ENCODE measurements at regions not wholly inside any gene's neighbourhood (a gene's known extent, or its start where the extent isn't known, plus 50 kb on each side); places are given as distances from the start of the nearest gene placed in this dataset.

DNA sequence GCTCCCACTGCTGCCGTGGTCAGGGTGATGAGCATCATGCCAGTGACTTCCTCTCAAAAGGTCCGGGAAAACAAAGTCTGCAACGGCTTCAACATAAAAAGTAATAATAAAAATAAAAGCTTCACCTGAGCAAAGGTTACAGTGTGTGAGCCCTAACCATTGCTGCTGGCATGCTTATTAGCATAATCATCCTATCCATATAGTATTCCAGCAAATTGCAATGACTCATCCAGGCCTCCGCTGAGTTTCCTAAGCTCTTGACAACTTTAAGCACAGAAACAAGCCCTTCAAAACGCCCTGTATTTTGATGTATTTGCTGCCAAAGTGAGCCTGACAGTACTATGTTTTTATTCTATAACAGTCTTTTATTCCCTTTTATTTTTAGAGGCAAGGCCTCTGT is 100.5 kb downstream of the AASDH start:
- H3K4me1 ChIP-seq (ENCODE audit: control insufficient read depth, insufficient read depth, low read length) = no peaks in the 10 kb centered on the region
- no peak for DNase-seq
- H3K27ac ChIP-seq (ENCODE audit: low read length) = no peak overlapping the region
- no peak overlapping the region for H3K4me3 ChIP-seq (ENCODE audit: low read length)
- H3K36me3 ChIP-seq (ENCODE audit: control insufficient read depth, insufficient read depth, low read length) = no peaks in the 10 kb centered on the region
- no CpG with 5 or more reads among the region's 5 CpGs for WGBS (ENCODE audit: insufficient coverage)
- no peaks in the 10 kb centered on the region for H3K9me3 ChIP-seq (replicated peaks; ENCODE audit: control insufficient read depth, low read depth, low read length)
- no peaks in the 10 kb centered on the region for H3K27me3 ChIP-seq (ENCODE audit: control insufficient read depth, insufficient read depth, low read length)

DNA sequence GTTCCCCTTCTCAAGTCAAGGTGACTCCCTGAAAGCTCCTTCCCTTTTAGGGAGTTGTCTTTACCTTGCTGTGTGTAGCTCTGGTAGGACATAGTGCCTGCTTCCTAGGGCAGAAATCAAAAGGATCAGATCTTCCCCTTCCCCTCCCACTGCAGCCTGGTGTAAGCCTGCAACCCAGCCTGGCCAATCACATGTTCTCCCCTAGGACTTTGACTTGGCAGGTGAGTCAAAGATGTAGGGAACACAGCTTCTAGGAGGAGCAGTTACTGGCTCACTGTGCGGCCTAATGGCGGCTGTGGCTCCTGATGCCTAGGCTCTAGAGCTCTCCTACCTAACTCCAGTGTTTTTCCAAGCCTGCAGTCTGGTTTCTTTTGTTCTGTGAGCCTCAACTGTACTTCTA is 103.9 kb downstream of the AASDH start:
- H3K27me3 ChIP-seq (ENCODE audit: control insufficient read depth, insufficient read depth, low read length) = no peaks in the 10 kb centered on the region
- H3K36me3 ChIP-seq (ENCODE audit: control insufficient read depth, insufficient read depth, low read length) = no peaks in the 10 kb centered on the region
- H3K4me3 ChIP-seq (ENCODE audit: low read length) = no peak overlapping the region
- no peak for DNase-seq
- H3K27ac ChIP-seq (ENCODE audit: low read length) = no peak overlapping the region
- WGBS (ENCODE audit: insufficient coverage) = no CpG with 5 or more reads among the region's 2 CpGs
- H3K9me3 ChIP-seq (replicated peaks; ENCODE audit: control insufficient read depth, low read depth, low read length) = no peaks in the 10 kb centered on the region
- no peaks in the 10 kb centered on the region for H3K4me1 ChIP-seq (ENCODE audit: control insufficient read depth, insufficient read depth, low read length)

DNA sequence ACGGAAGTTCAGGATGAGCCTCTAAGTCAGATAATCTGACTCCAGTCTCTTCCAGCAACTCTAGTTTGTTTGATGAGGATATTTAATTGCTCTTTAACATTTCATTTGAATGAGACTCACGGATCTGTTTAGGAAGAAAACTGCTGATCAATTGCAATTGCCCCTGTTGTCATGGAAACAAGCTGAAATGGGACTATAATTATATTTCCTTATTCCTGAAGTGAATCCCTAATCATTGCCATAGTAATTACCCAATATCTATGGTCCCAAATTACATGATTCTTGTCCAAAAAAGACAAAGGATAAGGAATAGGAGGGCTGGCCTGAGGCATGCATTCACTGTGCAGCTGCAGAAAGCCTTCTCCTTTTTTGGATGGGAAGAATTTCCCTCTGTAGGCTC is 105.3 kb downstream of the AASDH start:
- Histone ChIP-seq H3K4me3 (ENCODE audit: low read length) (no peak overlapping the region), H3K36me3 (ENCODE audit: control insufficient read depth, insufficient read depth, low read length) (no peaks in the 10 kb centered on the region), H3K27ac (ENCODE audit: low read length) (no peak overlapping the region), H3K9me3 (replicated peaks; ENCODE audit: control insufficient read depth, low read depth, low read length) (no peaks in the 10 kb centered on the region), H3K4me1 (ENCODE audit: control insufficient read depth, insufficient read depth, low read length) (no peaks in the 10 kb centered on the region), H3K27me3 (ENCODE audit: control insufficient read depth, insufficient read depth, low read length) (no peaks in the 10 kb centered on the region)
- no CpG with 5 or more reads among the region's 2 CpGs for WGBS (ENCODE audit: insufficient coverage)
- DNase-seq = no peak

DNA sequence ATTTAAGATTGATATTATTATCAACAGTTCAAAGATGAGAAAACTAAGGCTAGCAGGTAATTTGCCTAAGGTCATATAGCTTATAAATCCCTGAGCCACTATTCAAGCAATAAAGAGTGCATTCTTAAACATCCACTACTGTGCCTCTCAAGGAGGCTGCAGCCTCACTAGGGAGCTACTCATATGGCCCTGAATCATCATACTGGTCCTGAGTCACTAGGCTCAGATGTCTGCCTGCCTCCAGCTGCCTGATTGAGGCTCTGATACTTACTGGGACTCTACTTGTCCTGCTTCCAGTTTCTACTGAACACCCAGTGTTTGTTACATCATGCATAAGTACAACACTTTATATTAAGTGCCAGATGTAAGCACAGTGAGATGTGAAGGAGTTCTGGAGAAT is 110.7 kb downstream of the AASDH start:
- Histone ChIP-seq H3K9me3 (replicated peaks; ENCODE audit: control insufficient read depth, low read depth, low read length) (no peaks in the 10 kb centered on the region), H3K4me3 (ENCODE audit: low read length) (no peak overlapping the region), H3K27ac (ENCODE audit: low read length) (no peak overlapping the region), H3K36me3 (ENCODE audit: control insufficient read depth, insufficient read depth, low read length) (no peaks in the 10 kb centered on the region), H3K27me3 (ENCODE audit: control insufficient read depth, insufficient read depth, low read length) (no peaks in the 10 kb centered on the region), H3K4me1 (ENCODE audit: control insufficient read depth, insufficient read depth, low read length) (no peaks in the 10 kb centered on the region)
- DNase-seq = no peak

DNA sequence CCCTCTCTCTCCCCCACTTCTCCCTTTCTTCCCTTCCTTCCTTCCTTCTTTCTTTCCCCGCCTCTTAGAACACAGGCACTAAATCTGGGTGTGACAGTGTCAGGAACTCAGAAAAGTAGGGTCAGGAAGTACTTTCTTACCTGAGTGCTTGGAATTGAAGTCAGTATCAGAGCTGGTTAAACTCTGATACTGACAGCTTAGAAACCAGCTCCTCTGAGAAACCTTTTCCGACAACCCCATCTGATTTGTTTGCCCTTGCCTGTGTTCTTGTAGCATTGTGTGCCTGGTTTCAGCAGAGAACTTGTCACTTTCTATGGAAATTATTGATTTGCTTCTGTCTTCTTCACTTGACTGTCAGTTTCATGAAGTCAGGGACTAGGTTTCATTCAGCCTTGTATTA is 113.9 kb downstream of the AASDH start:
- no peak overlapping the region for H3K4me3 ChIP-seq (ENCODE audit: low read length)
- no peaks in the 10 kb centered on the region for H3K4me1 ChIP-seq (ENCODE audit: control insufficient read depth, insufficient read depth, low read length)
- no peak for DNase-seq
- peak overlapping the region; percentile 20 for H3K27ac ChIP-seq (ENCODE audit: low read length)
- 83% methylated on average over 1 of the region's 2 CpGs for WGBS (ENCODE audit: insufficient coverage)
- no peaks in the 10 kb centered on the region for H3K36me3 ChIP-seq (ENCODE audit: control insufficient read depth, insufficient read depth, low read length)
- H3K27me3 ChIP-seq (ENCODE audit: control insufficient read depth, insufficient read depth, low read length) = no peaks in the 10 kb centered on the region
- H3K9me3 ChIP-seq (replicated peaks; ENCODE audit: control insufficient read depth, low read depth, low read length) = no peaks in the 10 kb centered on the region

DNA sequence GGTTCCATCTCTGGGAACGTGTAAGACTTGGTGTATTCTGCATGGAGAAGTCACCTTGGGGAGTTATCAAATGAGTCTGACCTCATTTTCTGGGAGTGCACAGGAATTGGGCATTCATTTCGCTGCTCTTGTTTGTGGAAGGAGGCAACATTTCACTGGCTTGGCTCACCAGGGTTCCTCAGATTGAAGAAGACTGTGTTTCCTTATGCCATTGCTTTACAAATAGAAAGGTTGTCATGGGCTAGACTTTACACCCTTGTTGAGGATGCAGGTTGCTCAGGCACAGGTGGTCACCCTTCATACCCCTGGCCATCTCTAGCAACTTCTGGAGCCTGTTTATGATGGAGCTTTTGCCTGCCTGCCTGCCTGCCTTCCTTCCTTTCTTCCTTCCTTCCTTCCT is 114.4 kb downstream of the AASDH start:
- WGBS (ENCODE audit: insufficient coverage) = 83% methylated on average over 1 of the region's 2 CpGs
- H3K27ac ChIP-seq (ENCODE audit: low read length) = no peak overlapping the region
- no peaks in the 10 kb centered on the region for H3K4me1 ChIP-seq (ENCODE audit: control insufficient read depth, insufficient read depth, low read length)
- no peaks in the 10 kb centered on the region for H3K27me3 ChIP-seq (ENCODE audit: control insufficient read depth, insufficient read depth, low read length)
- no peaks in the 10 kb centered on the region for H3K9me3 ChIP-seq (replicated peaks; ENCODE audit: control insufficient read depth, low read depth, low read length)
- no peak for DNase-seq
- no peak overlapping the region for H3K4me3 ChIP-seq (ENCODE audit: low read length)
- H3K36me3 ChIP-seq (ENCODE audit: control insufficient read depth, insufficient read depth, low read length) = no peaks in the 10 kb centered on the region

DNA sequence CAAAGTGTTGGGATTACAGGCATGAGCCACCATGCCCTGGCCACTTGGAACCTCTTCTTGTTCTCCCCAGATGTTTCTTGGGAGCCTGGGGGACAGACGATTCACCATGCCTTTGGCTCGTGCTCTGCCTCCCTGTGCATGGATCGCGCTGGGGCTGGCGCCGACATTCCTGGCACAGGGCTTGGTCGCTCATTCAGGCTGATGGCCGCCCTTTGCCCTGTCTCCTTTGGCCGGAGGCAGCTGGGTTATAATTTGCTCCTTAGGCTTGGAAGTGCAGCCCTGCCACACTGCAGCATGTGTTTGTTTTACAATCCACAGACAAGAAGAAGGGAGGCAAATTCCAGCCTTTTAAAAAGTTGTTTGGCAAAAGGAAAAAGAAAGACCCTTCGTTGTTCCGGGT is 115.3 kb downstream of the AASDH start:
- no peak for DNase-seq
- Histone ChIP-seq H3K9me3 (replicated peaks; ENCODE audit: control insufficient read depth, low read depth, low read length) (no peaks in the 10 kb centered on the region), H3K27me3 (ENCODE audit: control insufficient read depth, insufficient read depth, low read length) (no peaks in the 10 kb centered on the region), H3K4me1 (ENCODE audit: control insufficient read depth, insufficient read depth, low read length) (no peaks in the 10 kb centered on the region), H3K27ac (ENCODE audit: low read length) (no peak overlapping the region), H3K4me3 (ENCODE audit: low read length) (no peak overlapping the region), H3K36me3 (ENCODE audit: control insufficient read depth, insufficient read depth, low read length) (no peaks in the 10 kb centered on the region)
- WGBS (ENCODE audit: insufficient coverage) = 91% methylated on average over 11 of the region's 11 CpGs

DNA sequence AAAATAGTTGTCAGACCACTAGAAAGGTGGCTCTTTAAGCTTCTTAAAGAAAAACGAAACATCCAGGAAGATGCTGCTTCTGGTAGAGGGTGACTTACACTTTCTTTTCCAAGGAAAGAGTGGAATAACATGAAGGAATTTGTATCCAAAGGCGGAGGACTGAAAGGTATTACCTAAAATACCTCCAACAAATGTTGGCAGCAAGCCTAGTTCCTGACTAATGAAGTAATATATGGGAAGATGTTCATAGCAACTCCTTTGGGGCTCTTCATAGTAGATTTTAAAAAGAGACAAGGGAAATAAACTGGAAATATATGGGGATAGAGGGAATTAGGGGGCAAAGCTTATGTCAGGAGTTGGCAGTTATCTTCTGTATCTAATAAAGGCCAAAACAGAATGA is 116.2 kb downstream of the AASDH start:
- DNase-seq = peak; percentile 8
- H3K27me3 ChIP-seq (ENCODE audit: control insufficient read depth, insufficient read depth, low read length) = no peaks in the 10 kb centered on the region
- H3K9me3 ChIP-seq (replicated peaks; ENCODE audit: control insufficient read depth, low read depth, low read length) = no peaks in the 10 kb centered on the region
- H3K27ac ChIP-seq (ENCODE audit: low read length) = no peak overlapping the region
- no peaks in the 10 kb centered on the region for H3K4me1 ChIP-seq (ENCODE audit: control insufficient read depth, insufficient read depth, low read length)
- no peaks in the 10 kb centered on the region for H3K36me3 ChIP-seq (ENCODE audit: control insufficient read depth, insufficient read depth, low read length)
- no CpG with 5 or more reads among the region's 2 CpGs for WGBS (ENCODE audit: insufficient coverage)
- no peak overlapping the region for H3K4me3 ChIP-seq (ENCODE audit: low read length)

DNA sequence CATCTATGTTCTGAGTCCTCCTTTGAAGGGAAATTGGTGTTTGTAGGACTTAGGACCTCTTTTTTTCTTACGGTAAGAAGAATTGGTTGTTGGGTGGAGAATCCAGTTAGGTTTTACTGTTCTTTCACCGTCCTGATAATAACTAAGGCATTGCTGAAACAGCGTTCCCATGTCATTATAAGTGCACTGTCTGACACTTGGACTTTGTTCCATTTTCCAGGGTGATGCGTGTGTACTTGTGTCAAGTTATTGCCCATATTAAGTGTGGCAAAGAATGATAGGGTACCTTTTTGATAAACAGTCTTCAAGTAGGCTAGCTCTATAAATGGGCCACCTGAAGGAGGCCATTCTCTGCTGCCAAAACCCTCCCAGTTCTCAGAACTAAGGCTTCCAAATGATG is 119.7 kb downstream of the AASDH start:
- H3K27me3 ChIP-seq (ENCODE audit: control insufficient read depth, insufficient read depth, low read length) = no peaks in the 10 kb centered on the region
- H3K4me3 ChIP-seq (ENCODE audit: low read length) = no peak overlapping the region
- 100% methylated on average over 3 of the region's 4 CpGs for WGBS (ENCODE audit: insufficient coverage)
- no peak for DNase-seq
- H3K9me3 ChIP-seq (replicated peaks; ENCODE audit: control insufficient read depth, low read depth, low read length) = no peaks in the 10 kb centered on the region
- no peaks in the 10 kb centered on the region for H3K36me3 ChIP-seq (ENCODE audit: control insufficient read depth, insufficient read depth, low read length)
- H3K4me1 ChIP-seq (ENCODE audit: control insufficient read depth, insufficient read depth, low read length) = no peaks in the 10 kb centered on the region
- H3K27ac ChIP-seq (ENCODE audit: low read length) = no peak overlapping the region

DNA sequence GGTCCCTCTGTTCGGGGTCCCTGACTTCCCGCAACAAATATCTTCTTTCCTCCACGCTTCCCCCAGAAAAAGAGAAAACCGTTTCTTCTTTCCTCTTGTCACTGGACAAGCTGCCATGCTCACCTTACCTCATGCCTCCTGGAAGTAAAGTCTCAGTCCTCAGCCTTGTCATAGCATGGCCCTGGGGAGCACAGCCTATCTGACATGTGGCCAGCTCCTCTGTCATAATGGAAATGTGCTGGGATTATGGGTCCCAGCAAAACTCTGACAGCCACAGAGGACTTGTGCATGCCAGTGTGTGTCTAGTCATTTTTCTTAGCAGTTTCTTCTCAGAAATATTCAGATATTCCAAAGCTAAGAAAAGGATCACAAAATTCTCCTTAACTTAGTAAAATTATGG is 122.4 kb downstream of the AASDH start:
- Histone ChIP-seq H3K4me3 (ENCODE audit: low read length) (no peak overlapping the region), H3K4me1 (ENCODE audit: control insufficient read depth, insufficient read depth, low read length) (no peaks in the 10 kb centered on the region), H3K36me3 (ENCODE audit: control insufficient read depth, insufficient read depth, low read length) (no peaks in the 10 kb centered on the region), H3K27me3 (ENCODE audit: control insufficient read depth, insufficient read depth, low read length) (no peaks in the 10 kb centered on the region), H3K27ac (ENCODE audit: low read length) (no peak overlapping the region), H3K9me3 (replicated peaks; ENCODE audit: control insufficient read depth, low read depth, low read length) (no peaks in the 10 kb centered on the region)
- 33% methylated on average over 3 of the region's 4 CpGs for WGBS (ENCODE audit: insufficient coverage)
- no peak for DNase-seq

DNA sequence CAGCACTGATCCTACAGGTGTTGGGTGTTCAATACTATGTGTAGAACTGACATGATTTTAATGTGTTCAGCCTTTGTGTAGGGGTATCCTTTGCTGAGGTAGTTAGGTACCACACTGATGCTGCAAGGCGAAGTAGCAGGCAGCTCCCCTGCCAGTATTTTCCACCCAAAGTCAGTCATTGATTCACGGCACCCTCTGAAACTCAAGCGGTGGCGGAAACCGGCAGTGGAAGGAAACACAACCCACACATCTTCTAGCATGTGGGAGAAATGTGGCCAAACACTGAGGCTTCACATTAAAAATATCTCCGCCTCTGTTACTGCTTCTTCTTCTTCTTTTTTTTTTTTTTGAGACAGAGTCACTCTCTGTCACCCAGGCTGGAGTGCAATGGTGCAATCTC is 126.3 kb downstream of the AASDH start:
- no peak for DNase-seq
- WGBS (ENCODE audit: insufficient coverage) = 93% methylated on average over 3 of the region's 6 CpGs
- Histone ChIP-seq H3K27ac (ENCODE audit: low read length) (no peak overlapping the region), H3K9me3 (replicated peaks; ENCODE audit: control insufficient read depth, low read depth, low read length) (no peaks in the 10 kb centered on the region), H3K4me3 (ENCODE audit: low read length) (no peak overlapping the region), H3K4me1 (ENCODE audit: control insufficient read depth, insufficient read depth, low read length) (no peaks in the 10 kb centered on the region), H3K27me3 (ENCODE audit: control insufficient read depth, insufficient read depth, low read length) (no peaks in the 10 kb centered on the region), H3K36me3 (ENCODE audit: control insufficient read depth, insufficient read depth, low read length) (no peaks in the 10 kb centered on the region)

All from muscle of leg (tissue), 3 donors.